Breast epithelium (tissue), 4 donors: ENCODE measurements at regions not wholly inside any gene's neighbourhood (a gene's known extent, or its start where the extent isn't known, plus 50 kb on each side); places are given as distances from the start of the nearest gene placed in this dataset.

Experiments
- DNase-seq, 2 donors: peaks; one replicate each; pipeline ENCODE4 v3.0.0-alpha.2; 2019; ENCODE audit warnings: low spot score in 2 of 2
- H3K27ac ChIP-seq, 2 donors: fragments of 200-600 bp; sonication (generic) in 1 of 2; one replicate each; pipeline ENCODE4 v1.5.1; 2016 to 2019; ENCODE audit warnings: mild to moderate bottlenecking in 1 of 2
- H3K27me3 ChIP-seq, 2 donors: fragments of 200-600 bp; sonication (generic) in 1 of 2; one replicate each; pipeline versions ENCODE4 v1.5.1 to v1.6.0; 2017 to 2019; ENCODE audit warnings: control low read depth in 1 of 2, mild to moderate bottlenecking in 1 of 2
- H3K36me3 ChIP-seq: fragments of 200-600 bp; one replicate; pipeline ENCODE4 v1.5.1; 2019
- H3K4me1 ChIP-seq, 2 donors: fragments of 200-600 bp; sonication (generic); one replicate each; pipeline ENCODE4 v1.5.1; 2016 to 2019; ENCODE audit warnings: control low read depth in 1 of 2
- H3K4me3 ChIP-seq, 3 donors: fragments of 200-600 bp; sonication (generic); 1 replicate in 2 of 3; 2 replicates in 1 of 3; pipeline ENCODE4 v1.5.1; 2016 to 2019; ENCODE audit warnings: mild to moderate bottlenecking in 3 of 3, moderate library complexity in 2 of 3
- H3K9me3 ChIP-seq, 2 donors: fragments of 200-600 bp; sonication (generic) in 1 of 2; one replicate each; pipeline ENCODE4 v1.5.1; 2016 to 2019; ENCODE audit warnings: control low read depth in 1 of 2
- CTCF ChIP-seq, 3 donors: fragments of 450-650 bp; IDR thresholded peaks; one replicate each; pipeline ENCODE4 v1.5.1; 2016 to 2017; ENCODE audit warnings: antibody characterized with exemption in 3 of 3, mild to moderate bottlenecking in 3 of 3, moderate library complexity in 3 of 3
- POLR2A ChIP-seq: fragments of 450-650 bp; IDR thresholded peaks from one replicate; pipeline ENCODE4 v1.6.1; 2016; ENCODE audit warnings: antibody characterized with exemption, mild to moderate bottlenecking, moderate library complexity
- POLR2AphosphoS5 ChIP-seq, 3 donors: sonication (generic); formaldehyde crosslinking; IDR thresholded peaks; one replicate each; pipeline ENCODE4 v1.6.1; 2017; ENCODE audit warnings: antibody characterized with exemption in 3 of 3
- intact Hi-C: fragments of 100-400 bp; cut with DNase I; formaldehyde crosslinking; loops from one replicate; pipeline ENCODE4 v1.15.1; 2023; ENCODE audit warnings: low total_unique reads

- Histone ChIP-seq H3K9me3 (no peaks in the 10 kb centered on the region), H3K27ac (no peak overlapping the region), H3K4me3 (no peak overlapping the region), H3K27me3 (peaks cover 0 to 26% of the 10 kb centered on the region in 2 donors), H3K36me3 (no peaks in the 10 kb centered on the region), H3K4me1 (no peaks in the 10 kb centered on the region)
- TF ChIP-seq CTCF (IDR thresholded peaks at IDR 0.05) = no peak
- no peak for TF ChIP-seq POLR2AphosphoS5 (IDR thresholded peaks at IDR 0.05)
- no peak for TF ChIP-seq POLR2A
- no peak for DNase-seq
- intact Hi-C loops = no loop called here
These were observed 156.8 kb upstream of the SOX1 start for GRCh38 chr13:111909971-111910671.

GRCh38 chr13:111911121-111911720, 155.7 kb upstream of the SOX1 start:
- H3K36me3 ChIP-seq = no peaks in the 10 kb centered on the region
- peaks cover 0 to 26% of the 10 kb centered on the region in 2 donors for H3K27me3 ChIP-seq
- TF ChIP-seq POLR2AphosphoS5 (IDR thresholded peaks at IDR 0.05) = no peak
- no peak for TF ChIP-seq POLR2A
- no peak for TF ChIP-seq CTCF (IDR thresholded peaks at IDR 0.05)
- H3K4me1 ChIP-seq = no peaks in the 10 kb centered on the region
- intact Hi-C loops = no loop called here
- no peaks in the 10 kb centered on the region for H3K9me3 ChIP-seq
- H3K27ac ChIP-seq = no peak overlapping the region
- DNase-seq = peak in 1 of 2 donors; percentile 2
- H3K4me3 ChIP-seq = no peak overlapping the region

- Histone ChIP-seq H3K27ac (no peak overlapping the region), H3K4me3 (no peak overlapping the region), H3K27me3 (peaks cover 0 to 26% of the 10 kb centered on the region in 2 donors), H3K9me3 (no peaks in the 10 kb centered on the region), H3K36me3 (no peaks in the 10 kb centered on the region), H3K4me1 (no peaks in the 10 kb centered on the region)
- DNase-seq = peak in 1 of 2 donors; percentile 7
- intact Hi-C loops = no loop called here
- TF ChIP-seq POLR2AphosphoS5 (IDR thresholded peaks at IDR 0.05) = no peak
- no peak for TF ChIP-seq CTCF (IDR thresholded peaks at IDR 0.05)
- TF ChIP-seq POLR2A = no peak
These were observed 155.0 kb upstream of the SOX1 start for GRCh38 chr13:111911754-111912452.

- Histone ChIP-seq H3K9me3 (no peaks in the 10 kb centered on the region), H3K27me3 (peaks cover 0 to 26% of the 10 kb centered on the region in 2 donors), H3K4me3 (no peak overlapping the region), H3K4me1 (no peaks in the 10 kb centered on the region), H3K36me3 (no peaks in the 10 kb centered on the region), H3K27ac (no peak overlapping the region)
- intact Hi-C loops = no loop called here
- TF ChIP-seq POLR2A (no peak), CTCF (IDR thresholded peaks at IDR 0.05) (no peak), POLR2AphosphoS5 (IDR thresholded peaks at IDR 0.05) (no peak)
- peak in 1 of 2 donors; percentile 4 for DNase-seq
These were observed 154.5 kb upstream of the SOX1 start for GRCh38 chr13:111912453-111912866.
